ENCODE measurements at regions not wholly inside any gene's neighbourhood (a gene's known extent, or its start where the extent isn't known, plus 50 kb on each side); places are given as distances from the start of the nearest gene placed in this dataset.

GRCh38 chr14:97393244-97393643 is 596.1 kb downstream of the VRK1 start:
- no peak for TF ChIP-seq CTCF (conservative IDR thresholded peaks at IDR 0.05; ENCODE audit: control insufficient read depth, insufficient read depth, low read depth, low read length)
- no peak overlapping the region for H3K4me3 ChIP-seq (ENCODE audit: control insufficient read depth, low read depth, low read length)
- DNase-seq (ENCODE audit: low read depth): no peak

- TF ChIP-seq CTCF (conservative IDR thresholded peaks at IDR 0.05; ENCODE audit: control insufficient read depth, insufficient read depth, low read depth, low read length): no peak
- no peak for DNase-seq (ENCODE audit: low read depth)
- no peak overlapping the region for H3K4me3 ChIP-seq (ENCODE audit: control insufficient read depth, low read depth, low read length)
Measured at GRCh38 chr14:97395068-97395467, 597.9 kb downstream of the VRK1 start.

DNA sequence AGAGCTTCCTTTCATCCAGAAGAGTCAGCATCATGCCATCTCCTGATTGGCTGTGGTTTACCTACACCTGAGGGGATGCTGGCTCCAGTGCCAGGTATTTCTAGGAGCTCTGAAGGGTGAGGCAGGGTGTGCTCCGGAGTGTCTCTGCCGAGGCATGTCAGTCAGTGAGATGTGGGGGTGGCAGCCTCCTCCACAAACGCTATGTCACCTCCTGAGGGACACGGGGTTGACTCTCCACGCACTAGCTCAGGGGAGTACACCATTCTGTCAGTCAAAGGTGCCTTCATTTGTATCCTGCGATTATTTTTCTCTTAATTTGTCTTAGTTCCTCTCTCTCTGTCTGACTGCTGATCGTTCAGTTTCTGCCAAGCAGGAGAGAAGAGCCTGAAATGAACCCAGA is 604.5 kb downstream of the VRK1 start:
- no peak for TF ChIP-seq CTCF (conservative IDR thresholded peaks at IDR 0.05; ENCODE audit: control insufficient read depth, insufficient read depth, low read depth, low read length)
- no peak overlapping the region for H3K4me3 ChIP-seq (ENCODE audit: control insufficient read depth, low read depth, low read length)
- no peak for DNase-seq (ENCODE audit: low read depth)

DNA sequence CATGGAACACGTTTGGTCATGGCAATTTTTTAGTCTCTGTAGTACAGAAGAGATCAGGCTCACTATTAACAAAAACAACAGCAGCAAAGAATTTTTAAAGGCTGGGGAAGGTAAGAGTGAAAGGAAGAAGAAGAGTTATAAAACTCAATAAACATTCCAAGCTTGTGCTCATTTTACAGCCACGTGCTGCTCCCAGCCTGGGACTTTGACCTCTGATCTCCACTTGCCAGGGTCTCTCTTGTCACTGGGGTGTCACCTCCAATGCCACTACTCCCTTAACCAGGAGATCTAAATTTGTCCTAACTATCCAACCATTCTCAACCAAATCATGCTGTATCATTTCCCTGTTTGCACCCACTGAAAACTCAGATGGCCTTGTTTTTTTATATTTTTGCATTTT is 605.1 kb downstream of the VRK1 start:
- no peak for TF ChIP-seq CTCF (conservative IDR thresholded peaks at IDR 0.05; ENCODE audit: control insufficient read depth, insufficient read depth, low read depth, low read length)

GRCh38 chr14:97407701-97408407 is 610.7 kb downstream of the VRK1 start:
- TF ChIP-seq CTCF (conservative IDR thresholded peaks at IDR 0.05; ENCODE audit: control insufficient read depth, insufficient read depth, low read depth, low read length): no peak
- H3K4me3 ChIP-seq (ENCODE audit: control insufficient read depth, low read depth, low read length): no peak overlapping the region
- DNase-seq (ENCODE audit: low read depth): no peak

More for the DNA sequence above, 605.1 kb downstream of the VRK1 start:
- DNase-seq (ENCODE audit: low read depth): no peak
- no peak overlapping the region for H3K4me3 ChIP-seq (ENCODE audit: control insufficient read depth, low read depth, low read length)

GRCh38 chr14:97408503-97408902 is 611.3 kb downstream of the VRK1 start:
- no peak for TF ChIP-seq CTCF (conservative IDR thresholded peaks at IDR 0.05; ENCODE audit: control insufficient read depth, insufficient read depth, low read depth, low read length)
- no peak overlapping the region for H3K4me3 ChIP-seq (ENCODE audit: control insufficient read depth, low read depth, low read length)
- no peak for DNase-seq (ENCODE audit: low read depth)

Data from fibroblast of mammary gland (primary cell).